ENCODE measurements at regions not wholly inside any gene's neighbourhood (a gene's known extent, or its start where the extent isn't known, plus 50 kb on each side); places are given as distances from the start of the nearest gene placed in this dataset.

DNA sequence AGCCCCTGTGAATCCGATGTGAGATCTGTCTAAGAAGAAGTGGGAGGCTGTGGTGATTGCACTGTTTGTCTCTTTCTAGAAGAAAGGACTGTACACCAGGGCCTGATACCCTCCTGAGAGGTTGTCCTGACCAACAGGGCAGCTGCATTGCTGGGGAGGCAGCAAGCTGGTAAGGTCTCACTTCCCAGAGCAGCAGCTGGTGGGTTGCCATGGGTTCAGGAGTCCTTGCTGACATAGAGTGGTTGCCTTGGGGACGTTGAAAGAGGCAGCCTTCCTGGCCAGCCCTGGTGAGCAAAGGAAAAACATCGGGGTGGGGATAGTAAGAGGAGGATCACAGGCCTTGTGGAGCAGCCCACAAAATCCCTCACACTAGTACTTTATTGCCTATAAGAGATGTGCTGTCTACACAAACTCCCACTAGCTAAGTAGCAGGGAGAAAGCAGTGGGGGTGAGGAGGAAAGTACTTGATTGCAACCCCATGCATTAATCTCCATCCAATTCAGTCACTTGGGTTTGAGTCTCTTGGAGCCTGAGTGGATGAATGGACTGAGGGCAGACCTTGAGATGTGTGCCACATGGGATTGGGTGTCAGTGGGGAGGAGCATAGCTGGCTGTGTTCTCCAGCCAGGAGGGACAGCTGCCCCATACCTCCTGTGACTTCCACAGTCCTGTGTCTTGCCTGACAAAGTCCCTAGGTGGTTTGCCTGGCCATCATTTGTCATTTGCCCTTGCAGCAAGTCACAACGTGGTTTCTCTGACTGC is 143.8 kb upstream of the RPL38 start:
- no peak for DNase-seq

DNA sequence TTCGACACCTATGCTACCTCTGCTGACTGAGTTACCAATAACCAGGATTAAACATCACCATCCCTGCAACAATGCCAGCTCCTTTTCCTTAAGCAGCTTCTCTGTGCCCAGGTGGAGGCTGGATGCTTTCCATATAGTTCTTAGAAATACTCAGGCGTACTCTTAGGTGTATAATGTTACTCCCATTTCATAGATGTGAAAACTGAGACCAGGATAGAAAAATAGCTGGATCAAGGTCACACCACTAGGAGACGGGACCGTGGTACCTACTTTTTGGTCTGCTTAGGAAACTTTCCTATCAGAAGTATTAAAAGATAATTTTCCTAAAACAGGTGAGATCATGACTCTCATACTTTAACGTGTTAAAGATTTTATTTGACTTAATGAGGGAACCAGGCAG is 141.7 kb upstream of the RPL38 start:
- no peak for DNase-seq

DNA sequence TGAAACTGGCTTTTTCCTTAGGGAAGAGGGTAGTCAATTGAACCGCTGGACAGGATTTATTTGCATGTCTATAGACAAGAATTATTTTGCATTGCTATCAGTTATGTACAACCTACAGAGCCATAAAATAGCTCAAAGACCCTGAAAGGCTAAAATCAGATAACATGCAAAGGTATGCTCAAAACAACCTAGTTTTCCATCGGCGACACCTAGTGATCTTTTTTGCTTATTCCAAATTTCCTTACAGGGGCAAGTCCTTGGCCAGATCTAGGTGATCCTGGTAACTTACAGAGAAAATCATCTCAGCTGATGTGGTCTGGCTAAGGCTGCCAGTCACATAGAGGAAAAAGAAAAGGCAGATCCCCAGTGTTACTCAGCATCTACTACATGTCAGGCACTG is 141.2 kb upstream of the RPL38 start:
- DNase-seq, result no peak

DNA sequence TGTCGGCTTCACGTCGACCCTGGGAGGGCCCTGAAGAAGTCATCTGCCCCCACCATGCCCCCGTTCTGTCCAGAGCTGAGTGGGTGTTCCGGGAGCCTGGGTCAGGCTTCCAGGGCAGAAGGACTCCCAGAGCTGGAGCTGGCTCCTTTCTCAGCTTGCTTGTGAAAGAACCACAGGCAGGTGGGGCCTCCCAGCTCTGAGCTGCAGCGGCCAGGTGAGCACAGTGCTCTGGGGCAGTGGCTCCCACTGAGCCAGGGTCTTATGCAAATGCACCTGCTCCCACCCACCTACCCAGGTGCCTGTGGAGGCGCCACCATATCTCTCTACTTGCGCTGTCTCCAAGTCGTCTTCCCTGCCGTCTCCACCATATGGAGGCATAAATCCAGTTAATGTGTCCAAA is 140.0 kb upstream of the RPL38 start:
- no peak for DNase-seq

DNA sequence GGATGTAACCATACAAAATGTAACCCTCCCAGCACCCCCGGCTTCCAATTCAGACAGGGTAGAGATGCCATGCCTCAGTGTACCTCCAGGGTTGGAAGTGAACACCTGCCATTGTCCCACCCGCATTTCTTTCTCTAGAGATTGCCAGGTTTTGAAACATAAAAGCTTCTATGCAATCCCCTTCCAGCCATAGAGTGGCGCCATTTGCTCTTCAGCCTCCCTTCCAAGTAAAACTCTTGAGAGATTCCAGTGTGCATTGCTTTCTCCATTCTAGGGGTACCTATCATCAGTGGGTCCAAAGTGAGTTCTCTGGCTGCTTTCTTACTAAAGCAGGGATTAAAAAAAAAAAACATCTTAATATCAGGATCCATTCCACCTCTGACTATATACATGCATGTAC is 133.1 kb upstream of the RPL38 start:
- DNase-seq, result no peak

DNA sequence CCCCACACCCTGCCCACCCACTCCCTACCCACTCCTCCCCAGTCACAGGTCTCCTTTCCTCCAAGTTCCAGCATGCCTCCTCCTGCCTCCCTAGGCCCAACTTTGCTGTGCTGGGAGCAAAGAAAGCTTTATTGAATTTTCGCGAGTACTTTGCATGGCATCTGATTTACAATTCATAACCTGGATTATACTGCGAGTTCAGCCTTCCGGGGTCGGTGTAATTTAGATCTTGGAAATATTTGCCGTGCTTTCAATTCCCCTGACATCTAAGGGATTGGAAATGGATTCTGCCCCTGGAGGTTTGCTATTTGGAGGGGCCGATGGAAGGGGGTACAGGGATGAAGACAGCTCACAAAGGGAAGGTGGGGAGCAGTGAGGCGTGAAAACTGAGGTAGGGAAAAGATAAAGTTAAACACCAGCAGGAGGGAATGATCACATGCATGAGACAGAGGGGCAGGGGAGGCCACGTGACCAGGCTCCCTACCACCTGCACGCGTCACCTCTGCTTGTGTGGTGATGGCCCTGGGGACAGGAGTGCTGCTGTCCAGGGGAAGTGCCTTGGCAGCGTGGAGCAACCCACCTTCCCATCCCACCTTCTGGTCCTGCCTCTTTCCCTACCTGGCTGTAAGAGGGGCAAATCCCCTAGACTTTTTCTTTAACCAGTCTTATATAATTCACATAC is 132.3 kb upstream of the RPL38 start:
- no peak for DNase-seq

DNA sequence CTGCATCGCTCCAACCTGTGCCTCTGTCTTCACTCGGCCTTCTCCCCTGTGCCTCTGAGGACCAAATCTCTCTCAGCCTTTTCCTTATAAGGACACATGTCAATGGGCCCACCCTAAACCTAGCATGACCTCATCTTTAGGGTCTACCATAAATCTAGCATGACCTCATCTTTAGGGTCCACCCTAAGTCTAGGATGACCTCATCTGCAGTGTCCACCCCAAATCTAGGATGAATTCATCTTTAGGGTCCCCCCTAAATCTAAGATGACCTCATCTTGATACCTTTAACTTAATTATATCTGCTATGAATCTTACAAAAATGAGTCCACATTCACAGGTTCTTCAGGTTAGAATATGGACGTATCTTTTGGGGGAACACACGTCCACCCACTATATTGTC is 131.1 kb upstream of the RPL38 start:
- no peak for DNase-seq

DNA sequence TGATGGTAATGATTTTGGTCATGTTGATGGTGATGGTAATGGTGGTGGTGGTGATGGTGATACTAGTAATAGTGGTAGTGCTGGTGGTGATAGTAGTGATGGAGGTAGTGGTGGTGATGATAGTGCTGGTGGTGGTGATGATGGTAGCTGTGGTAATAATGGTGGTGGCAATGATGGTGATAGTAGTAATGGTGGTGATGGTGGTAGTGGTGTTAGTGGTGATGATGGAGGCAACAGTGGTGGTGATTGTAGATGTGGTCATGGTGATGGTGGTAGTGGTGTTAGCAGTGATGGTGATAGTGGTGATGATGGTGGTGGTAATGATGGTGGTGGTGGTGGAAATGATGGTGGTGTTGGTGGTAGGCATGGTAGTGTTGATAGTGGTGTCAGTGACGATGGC is 127.0 kb upstream of the RPL38 start:
- DNase-seq, result no peak

DNA sequence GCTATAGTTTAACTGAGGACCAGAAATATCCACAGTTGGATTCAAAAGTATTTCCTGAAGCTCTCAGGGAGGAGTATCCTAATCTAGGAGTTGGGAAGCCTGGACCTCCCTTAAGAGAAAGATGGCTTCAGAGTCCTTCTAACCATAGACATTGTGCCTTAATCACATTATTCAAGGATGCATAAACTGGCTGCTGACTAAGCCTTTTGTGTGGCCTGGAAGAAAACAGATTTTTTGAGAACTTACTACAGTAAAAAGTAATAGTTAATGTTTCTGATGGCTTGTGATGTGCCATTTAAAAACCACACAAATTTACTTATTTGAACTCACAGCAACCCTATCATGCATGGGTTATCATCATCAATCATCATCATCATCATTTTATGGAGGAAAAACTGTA is 126.2 kb upstream of the RPL38 start:
- DNase-seq, result no peak

DNA sequence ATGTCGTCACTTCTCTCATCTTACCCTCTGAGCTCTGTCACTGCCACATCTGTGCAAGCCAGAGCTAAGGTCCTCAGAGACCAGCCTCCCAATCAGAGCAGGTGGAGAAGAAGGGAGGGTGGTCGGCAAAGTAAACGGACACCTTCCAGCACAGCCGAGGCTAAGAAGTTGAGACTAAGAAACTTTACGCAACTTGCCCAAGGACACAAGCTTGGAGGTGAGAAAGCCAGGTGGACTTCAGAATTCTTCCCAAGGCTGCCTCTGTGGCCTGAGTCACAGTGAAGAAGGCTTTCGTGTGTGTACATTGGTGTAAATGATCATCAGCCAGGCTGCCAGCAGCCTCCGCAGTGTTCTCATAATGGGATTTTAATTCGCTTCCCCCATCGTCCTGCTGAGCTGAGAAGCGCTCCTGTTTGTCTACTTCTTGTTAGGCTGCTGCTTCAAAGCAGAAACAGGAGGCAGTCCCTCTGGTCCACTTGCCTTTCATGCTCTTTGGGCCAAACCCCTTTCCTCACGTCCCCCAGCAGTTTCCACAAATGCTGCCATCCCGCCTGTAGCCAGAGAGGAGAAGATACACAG is 125.0 kb upstream of the RPL38 start:
- no peak for DNase-seq

DNA sequence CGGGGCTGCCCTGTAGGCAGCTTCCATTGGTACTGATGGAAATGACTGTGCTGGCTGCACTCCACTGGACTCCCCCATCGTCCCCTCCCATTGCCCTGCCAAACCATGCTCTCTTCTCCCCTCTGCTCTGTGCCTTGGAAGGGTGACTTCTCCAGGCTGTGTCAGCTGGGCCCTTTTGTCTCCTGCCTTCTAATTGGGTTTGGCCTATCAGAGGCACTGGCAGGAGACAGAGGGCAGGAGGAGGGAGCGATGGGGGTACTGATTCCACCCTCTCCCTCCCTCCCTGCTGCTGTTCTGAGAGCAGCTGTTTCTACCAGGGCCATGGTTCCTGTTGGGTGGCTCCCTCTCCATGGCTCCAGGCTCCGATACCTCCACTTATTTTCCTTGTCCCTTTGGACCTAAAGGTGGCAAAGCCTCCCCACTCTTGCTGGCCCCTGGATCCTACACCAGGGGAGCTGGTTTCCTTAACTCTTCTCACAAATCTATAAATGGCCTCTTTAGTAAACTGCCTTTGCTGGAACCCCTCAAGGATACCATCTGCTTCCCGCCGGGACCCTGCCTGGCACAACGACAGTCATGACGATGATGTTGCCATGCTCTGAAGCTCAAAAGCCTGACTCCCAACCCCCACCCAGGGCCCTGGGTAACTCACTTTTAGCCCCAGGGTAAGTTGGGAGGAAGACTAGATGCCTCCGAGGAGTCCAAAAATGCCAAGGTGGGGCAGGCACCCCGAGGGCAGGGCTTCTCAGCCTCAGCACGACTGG is 123.8 kb upstream of the RPL38 start:
- no peak for DNase-seq

DNA sequence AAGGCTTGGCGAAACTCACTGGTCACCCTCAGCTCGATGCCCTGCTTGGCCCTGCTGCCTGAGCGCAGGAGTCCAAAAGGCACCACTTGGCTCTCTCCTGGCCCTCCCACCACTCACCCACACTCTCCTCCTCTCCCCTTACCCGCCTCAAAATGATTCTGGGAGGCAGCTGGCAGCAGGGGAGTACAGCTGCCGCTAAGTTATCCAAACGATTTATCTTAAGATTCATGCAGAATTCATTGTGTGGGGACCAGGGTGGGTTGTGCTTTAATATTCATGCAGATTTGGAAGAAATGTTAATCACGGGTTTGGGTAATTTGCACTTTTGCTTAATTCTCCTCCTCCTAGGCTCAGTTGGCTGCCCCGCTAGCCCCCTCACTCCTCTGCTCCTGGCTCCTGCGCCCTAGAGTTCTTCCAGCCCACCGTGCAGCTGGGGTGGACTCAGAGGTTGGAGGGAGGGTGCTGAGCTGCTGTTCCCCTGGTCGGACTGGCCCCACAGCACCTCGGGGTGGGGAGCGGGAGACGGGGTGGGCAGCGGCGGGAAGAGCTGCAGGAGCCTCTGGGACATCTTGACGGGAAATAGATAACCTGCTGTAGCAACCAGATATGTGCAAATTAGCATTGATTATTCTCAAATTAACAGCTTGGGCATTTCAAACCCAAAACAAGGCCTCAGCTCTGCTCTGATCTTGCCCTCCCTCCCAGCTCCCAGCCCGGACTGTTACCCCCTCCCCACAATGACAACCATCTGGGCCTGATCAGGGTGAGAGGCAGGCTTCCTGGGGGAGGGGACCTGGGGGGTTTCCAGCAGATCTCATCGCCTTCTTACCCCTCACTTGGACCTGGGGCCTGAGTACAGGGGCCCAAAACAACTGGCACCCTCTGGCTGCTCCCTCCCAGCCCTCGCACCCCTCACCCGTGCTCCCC is 122.6 kb upstream of the RPL38 start:
- no peak for DNase-seq

DNA sequence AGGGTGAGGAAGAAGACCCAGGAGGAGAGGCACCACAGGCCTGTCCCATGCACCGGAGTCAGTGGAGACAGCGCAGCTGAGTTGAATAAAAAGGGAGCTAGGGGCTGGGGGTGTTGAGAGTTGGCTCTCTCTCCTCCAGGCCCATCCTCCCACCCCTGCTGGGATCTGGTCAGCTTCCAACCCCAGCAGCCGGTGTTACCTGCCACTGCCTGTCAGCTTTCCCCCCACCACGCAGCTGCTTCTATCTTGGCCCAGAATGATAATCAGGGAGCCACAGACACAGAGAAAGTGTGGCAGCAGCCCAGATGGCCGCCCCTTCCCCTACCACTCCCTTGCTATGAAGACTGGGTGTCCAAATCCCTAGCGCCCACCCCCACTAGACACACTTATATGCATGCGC is 120.6 kb upstream of the RPL38 start:
- DNase-seq, result no peak

DNA sequence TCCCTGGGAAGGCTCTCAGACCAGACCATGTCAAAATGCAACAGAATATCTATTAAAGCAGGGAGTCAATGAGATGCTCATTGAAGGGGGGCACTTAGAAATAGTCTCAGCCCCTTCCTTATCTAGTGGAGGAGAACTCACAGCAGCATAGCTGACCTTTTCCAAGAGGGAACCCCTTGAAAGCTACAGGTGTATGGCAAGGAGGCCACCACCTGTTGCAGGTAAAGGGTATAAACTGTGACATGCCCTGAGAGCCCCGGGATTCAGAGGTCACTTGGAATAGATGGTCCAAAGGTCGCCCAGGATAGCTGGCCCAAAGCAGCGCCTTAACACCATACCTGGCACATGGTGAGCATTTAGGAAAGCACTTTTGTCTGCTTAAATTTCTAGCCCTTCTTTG is 120.2 kb upstream of the RPL38 start:
- no peak for DNase-seq

DNA sequence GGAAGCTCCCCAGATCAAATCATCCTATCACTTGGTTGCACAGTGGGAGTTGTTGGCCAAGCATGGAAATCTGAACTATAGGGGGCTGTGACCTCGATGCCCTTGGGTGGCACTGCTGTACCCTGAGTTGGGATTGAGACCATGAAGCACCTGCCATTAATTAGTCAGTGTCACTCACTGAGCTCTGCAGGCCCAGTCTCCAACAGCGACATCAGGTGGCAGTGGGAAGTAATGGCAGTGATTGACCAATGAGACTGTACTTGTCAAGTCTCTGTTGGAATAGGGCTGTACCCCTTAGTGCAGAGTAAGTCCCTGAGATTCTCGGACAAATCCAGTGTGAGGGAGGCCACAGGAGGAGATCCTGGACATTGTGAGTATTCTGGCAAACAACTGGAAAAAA is 118.0 kb upstream of the RPL38 start:
- no peak for DNase-seq

DNA sequence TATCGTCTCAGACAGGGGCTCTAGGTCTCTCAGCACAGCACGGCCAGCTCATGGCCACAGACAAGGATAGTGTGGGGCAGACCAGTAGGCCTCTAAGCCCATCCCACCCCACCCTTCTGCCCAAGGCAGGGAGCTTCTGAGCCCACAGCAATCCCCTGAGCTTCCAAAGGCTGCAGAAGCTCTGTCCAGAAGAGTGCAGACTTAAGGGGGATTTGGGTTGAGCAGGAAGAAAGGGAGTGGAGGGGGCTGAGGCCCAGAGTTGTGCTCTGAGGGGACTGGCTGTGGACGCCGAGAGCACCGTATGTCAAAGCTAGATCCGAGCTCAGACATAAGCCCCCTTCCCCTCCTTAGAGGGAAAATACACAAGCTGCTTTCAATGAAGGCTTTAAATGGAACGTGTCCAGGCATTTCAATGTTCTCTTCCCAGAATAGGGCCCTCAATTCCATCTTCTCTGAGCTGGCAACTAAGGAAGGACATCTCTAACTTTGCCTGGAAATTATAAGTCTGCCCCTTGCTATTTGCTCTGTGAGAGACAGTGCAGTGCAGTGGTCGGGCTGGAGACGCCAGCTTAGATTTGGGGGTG is 116.4 kb upstream of the RPL38 start:
- DNase-seq, result no peak

DNA sequence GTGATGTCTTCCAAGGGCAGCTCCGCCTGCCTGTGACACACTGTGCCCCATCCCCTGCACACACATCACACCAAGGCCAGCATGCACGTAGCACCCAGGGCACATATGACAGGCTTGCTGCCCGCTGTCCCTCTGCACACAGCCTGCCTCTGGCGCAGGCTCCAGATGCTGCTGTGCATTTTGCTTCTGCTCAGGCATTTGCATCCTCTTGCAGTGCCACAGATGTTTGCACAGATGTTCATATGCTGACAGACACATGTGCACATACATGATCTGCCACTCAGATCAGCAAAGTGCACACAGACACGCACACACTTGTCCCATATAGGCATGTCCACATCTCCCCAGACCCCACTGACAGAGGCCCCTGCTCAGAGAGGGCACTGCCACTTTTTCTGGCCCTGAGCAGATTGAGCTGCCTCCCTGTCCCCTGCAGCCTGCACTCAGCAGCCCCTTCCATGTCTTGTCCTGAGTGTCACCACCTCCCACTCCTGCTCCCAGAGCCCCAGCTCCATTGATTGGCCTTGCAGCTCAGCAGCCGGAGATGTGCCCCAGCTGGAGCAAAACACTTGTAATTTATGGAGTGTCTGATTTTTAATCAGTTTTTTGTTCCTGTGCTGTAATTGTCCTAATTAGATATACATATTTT is 115.1 kb upstream of the RPL38 start:
- DNase-seq, result no peak

DNA sequence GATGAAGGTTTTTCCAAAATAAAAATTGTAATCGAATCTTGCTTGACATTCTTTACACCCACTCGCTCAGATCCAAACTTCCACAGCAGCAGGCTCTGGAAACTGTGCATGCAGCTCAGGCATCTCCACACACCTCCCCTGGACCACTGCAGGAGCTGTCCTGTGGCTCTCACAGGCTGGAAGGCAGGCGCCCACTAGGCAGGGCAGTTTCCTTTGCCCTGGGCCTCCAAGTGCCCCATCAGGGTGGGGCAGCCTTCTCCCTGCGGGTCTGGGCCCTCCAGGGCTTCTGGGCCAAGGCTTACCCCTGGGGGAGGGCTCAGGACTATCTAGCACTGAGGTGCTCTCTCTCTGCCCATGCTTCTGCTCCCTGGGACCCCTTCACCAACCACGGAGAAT is 114.5 kb upstream of the RPL38 start:
- DNase-seq, result no peak

DNA sequence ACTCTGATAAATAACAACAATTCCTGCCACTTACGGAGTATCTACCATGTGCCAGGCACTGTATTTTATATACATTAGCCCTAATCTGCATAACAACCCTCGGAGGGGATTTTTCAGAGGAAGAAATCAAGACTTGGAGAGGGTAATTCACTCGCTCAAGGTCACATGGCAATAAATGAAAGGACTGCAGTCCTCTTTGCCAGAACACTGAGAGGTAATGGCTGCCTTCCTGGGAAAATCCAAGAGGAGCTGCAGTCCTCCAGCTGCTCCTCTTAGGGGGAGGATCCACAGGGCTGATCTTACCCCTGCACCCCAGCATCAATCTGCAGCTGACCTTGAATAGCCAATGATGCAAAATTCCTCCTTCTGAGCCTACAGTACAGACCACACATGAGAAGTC is 114.1 kb upstream of the RPL38 start:
- no peak for DNase-seq

DNA sequence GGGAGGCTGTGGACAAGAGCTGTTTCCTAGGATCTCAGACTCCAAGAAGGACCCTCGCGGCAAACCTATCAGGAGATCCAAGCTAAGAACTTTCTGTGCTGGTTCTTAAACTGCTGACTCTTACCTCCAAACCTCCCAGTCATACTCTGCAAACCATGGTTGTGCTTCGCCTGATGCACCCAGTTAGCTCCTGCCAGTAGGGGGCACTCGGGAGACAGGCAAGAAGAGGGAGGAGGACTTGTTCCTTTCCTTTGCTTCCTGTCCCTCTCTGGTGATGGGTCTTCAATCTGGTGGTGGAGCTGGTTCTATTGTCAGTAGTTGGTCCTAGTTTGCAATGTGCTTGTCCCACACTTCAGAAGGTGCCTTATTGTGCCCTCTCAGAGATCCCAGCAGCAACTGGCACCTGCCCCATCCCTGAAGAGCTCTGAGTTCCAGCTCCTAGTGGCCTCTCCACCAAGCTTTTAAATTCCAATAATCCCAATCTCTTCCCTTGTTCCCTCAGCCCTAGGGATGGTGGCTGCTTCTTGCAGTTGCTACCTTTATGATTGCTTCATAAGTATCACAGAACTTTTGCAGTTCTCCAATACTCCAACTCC is 113.5 kb upstream of the RPL38 start:
- peak; percentile 46 to 61 for DNase-seq

DNA sequence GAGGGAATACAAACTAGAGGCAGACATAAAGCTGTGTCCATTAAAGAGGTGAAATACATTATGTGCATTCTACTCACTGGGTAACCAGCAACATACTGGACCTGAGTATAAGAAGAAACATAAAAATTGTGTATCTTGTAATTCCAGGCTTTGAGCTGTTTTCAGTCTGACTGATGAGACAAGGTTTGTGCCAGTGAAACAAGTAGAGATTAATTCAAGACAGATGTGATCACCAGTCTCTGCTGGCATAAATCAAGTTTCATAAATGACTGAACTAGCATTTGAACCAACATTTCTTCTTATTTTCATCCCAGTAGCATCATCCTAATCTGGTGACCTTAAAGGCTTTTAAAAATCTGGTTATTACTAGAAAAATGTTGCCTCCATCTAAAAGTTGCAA is 108.8 kb upstream of the RPL38 start:
- no peak for DNase-seq

All from AML-193 (cell line).